BJ (cell line): ENCODE measurements at regions not wholly inside any gene's neighbourhood (a gene's known extent, or its start where the extent isn't known, plus 50 kb on each side); places are given as distances from the start of the nearest gene placed in this dataset.

Source experiments
- CTCF ChIA-PET: fragments of 350-600 bp; formaldehyde crosslinking; extraction: SDS; loops from one replicate; lab custom pipeline; 2021; ENCODE audit warnings: antibody characterized with exemption, inconsistent platforms; lab: Yijun Ruan, JAX
- POLR2A ChIA-PET: fragments of 300-600 bp; sonication (Branson Sonifier 250); formaldehyde crosslinking; extraction: SDS; loops from one replicate; lab custom pipeline; 2021; ENCODE audit warnings: antibody characterized with exemption; lab: Charles Lee
- DNase-seq: peaks from one replicate; pipeline ENCODE4 v3.0.0-alpha.2; 2011; ENCODE audit warnings: low read depth
- H3K27me3 ChIP-seq: 2 replicates; pipeline ENCODE4 v1.6.0; 2011; ENCODE audit warnings: low read length; ENCODE audit not compliant: control insufficient read depth, insufficient read depth
- H3K36me3 ChIP-seq: 2 replicates; pipeline ENCODE4 v1.5.1; 2011; ENCODE audit warnings: low read length; ENCODE audit not compliant: control insufficient read depth, insufficient read depth
- H3K4me3 ChIP-seq: 2 replicates; pipeline ENCODE4 v1.5.1; 2011; ENCODE audit warnings: low read depth, mild to moderate bottlenecking, control low read depth, low read length
- TF ChIP-seq, protein P1 (sequence below): IDR thresholded peaks from 2 replicates; pipeline ENCODE4 v1.5.1; 2011; ENCODE audit warnings: low read depth, mild to moderate bottlenecking, control low read depth, inconsistent platforms, low read length, moderate library complexity; ENCODE audit not compliant: insufficient read depth

DNA sequence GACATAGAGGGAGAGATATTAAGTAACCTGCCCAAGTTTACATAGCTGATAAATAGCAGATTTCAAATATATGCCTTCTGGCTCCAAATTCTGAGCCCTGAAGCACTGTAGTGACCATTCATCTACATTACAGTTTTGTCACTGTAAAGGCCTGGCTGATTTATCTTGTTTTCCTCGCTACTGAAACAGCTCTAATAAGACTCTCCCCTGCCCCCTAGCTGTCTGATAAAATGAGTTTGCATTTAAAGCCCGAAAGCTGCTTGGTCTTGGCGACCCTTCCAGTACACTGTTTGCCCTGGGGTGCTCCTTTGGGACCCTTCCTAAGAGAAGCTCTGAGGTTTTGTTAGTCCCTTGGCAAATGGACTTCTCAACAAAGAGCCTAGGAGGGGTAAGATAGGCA lies 59.7 kb upstream of the RAB11FIP2 start:
- CTCF ChIA-PET: interaction anchor here (0.5 to 1.2 kb wide), 3 partner anchors 36 to 569 kb away, joined by 3 to 5 read pairs (median 3); no protein-coding TSS in a partner anchor

DNA sequence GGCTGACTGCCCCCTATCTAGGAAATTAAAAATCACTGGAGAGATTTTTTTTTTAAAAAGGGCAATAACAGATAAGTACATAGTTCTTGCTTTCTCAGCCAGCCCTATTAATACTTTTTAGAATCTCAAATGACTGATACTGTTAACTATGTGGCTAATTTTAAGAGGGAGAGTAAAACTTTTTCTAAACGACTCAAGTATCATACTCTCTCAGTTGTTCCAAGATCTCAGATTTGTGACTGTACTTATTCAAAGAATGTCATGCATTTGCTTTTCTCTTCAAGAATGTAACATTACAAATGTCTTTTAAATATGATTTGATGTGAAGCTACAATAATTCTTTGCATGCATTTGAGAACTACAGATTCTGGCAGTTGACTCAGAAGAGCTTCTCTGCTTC lies 55.4 kb upstream of the RAB11FIP2 start:
- DNase-seq: peak; percentile 69
- TF ChIP-seq, protein P1, sequence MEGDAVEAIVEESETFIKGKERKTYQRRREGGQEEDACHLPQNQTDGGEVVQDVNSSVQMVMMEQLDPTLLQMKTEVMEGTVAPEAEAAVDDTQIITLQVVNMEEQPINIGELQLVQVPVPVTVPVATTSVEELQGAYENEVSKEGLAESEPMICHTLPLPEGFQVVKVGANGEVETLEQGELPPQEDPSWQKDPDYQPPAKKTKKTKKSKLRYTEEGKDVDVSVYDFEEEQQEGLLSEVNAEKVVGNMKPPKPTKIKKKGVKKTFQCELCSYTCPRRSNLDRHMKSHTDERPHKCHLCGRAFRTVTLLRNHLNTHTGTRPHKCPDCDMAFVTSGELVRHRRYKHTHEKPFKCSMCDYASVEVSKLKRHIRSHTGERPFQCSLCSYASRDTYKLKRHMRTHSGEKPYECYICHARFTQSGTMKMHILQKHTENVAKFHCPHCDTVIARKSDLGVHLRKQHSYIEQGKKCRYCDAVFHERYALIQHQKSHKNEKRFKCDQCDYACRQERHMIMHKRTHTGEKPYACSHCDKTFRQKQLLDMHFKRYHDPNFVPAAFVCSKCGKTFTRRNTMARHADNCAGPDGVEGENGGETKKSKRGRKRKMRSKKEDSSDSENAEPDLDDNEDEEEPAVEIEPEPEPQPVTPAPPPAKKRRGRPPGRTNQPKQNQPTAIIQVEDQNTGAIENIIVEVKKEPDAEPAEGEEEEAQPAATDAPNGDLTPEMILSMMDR: 0 out of 2 replicates have a peak, but pooled peaks have one; percentile 14
- Histone ChIP-seq H3K4me3 (no peak overlapping the region), H3K36me3 (no peaks in the 10 kb centered on the region), H3K27me3 (no peaks in the 10 kb centered on the region)
- POLR2A ChIA-PET: interaction anchor here (0.6 kb wide), 1 partner anchor 100 kb away, joined by 5 read pairs; no protein-coding TSS in a partner anchor
- CTCF ChIA-PET: interaction anchor here (0.7 kb wide), 1 partner anchor 240 kb away, joined by 4 read pairs; no protein-coding TSS in a partner anchor

More for the DNA sequence above, 59.7 kb upstream of the RAB11FIP2 start:
- no peak for DNase-seq
- TF ChIP-seq, protein P1: peak; percentile 42
- Histone ChIP-seq H3K36me3 (no peaks in the 10 kb centered on the region), H3K4me3 (no peak overlapping the region), H3K27me3 (no peaks in the 10 kb centered on the region)
- POLR2A ChIA-PET: no interaction called here

DNA sequence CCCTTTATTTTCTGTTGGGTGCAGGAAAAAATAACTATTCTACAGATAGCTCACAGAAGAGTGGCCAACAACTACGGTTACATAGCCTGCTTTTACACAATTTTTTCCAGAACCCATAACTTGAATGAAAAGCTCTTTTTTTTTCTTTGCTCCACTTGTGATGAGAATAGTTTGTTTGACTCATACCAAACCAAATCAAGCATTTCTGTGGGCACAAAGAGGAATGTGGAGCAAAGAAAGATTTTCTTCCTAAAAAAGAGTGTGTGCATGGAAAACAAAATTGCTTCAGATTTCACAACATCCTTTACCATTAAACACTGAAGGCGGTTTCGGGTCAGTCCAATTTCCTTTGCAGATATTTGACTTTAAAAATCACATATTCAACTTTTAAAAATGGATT lies 54.8 kb upstream of the RAB11FIP2 start:
- TF ChIP-seq, protein P1: no peak
- Histone ChIP-seq H3K36me3 (no peaks in the 10 kb centered on the region), H3K27me3 (no peaks in the 10 kb centered on the region), H3K4me3 (no peak overlapping the region)
- ChIA-PET POLR2A (interaction anchor here (0.6 to 0.7 kb wide), 2 partner anchors 16 to 199 kb away, joined by 3 read pairs; no protein-coding TSS in a partner anchor), CTCF (interaction anchor here (0.6 to 1.6 kb wide), 3 partner anchors 139 to 1441 kb away, joined by 3 to 4 read pairs (median 4); partner anchors contain the start of gene RGS10)
- DNase-seq: peak; percentile 67
